Right ventricle myocardium inferior (tissue), 1 donor: ENCODE measurements at regions not wholly inside any gene's neighbourhood (a gene's known extent, or its start where the extent isn't known, plus 50 kb on each side); places are given as distances from the start of the nearest gene placed in this dataset.

Source experiments
- ATAC-seq: fragments of 200-7000 bp; cut with Tn5 transposase; one replicate; pipeline ENCODE4 v1.9.1; 2020; ENCODE audit warnings: mild to moderate bottlenecking, moderate library complexity
- DNase-seq: peaks from one replicate; pipeline ENCODE4 v3.0.0; 2021; ENCODE audit errors: missing footprints
- intact Hi-C: fragments of 100-400 bp; cut with DNase I; formaldehyde crosslinking; loops from one replicate; pipeline ENCODE4 v1.11.0; 2022
- donor health status: DM: no; HTN: yes; CAD: no; lungs with severe emphysema.

- ATAC-seq (no peak), DNase-seq (no peak)
- intact Hi-C loops: no loop called here
Observed at GRCh38 chr10:118537623-118538022, 57.8 kb downstream of the PRLHR start.

- ATAC-seq: no peak
- DNase-seq: no peak
- intact Hi-C loops: no loop called here
Observed at GRCh38 chr10:118534136-118534535, 61.3 kb downstream of the PRLHR start.

GRCh38 chr10:118531105-118531852, 64.2 kb downstream of the PRLHR start:
- intact Hi-C loops: no loop called here
- DNase-seq: no peak
- ATAC-seq: peak; percentile 67

GRCh38 chr10:118528426-118528825, 67.0 kb downstream of the PRLHR start:
- intact Hi-C loops: no loop called here
- no peak for ATAC-seq
- DNase-seq: no peak

- DNase-seq: no peak
- no peak for ATAC-seq
- intact Hi-C loops: no loop called here
Observed at GRCh38 chr10:118523775-118524174, 71.7 kb downstream of the PRLHR start.

- intact Hi-C loops: no loop called here
- DNase-seq (no peak), ATAC-seq (no peak)
Observed at GRCh38 chr10:118522791-118523498, 72.5 kb downstream of the PRLHR start.

GRCh38 chr10:118521415-118522117, 73.9 kb downstream of the PRLHR start:
- DNase-seq: no peak

GRCh38 chr10:118520116-118520742, 75.2 kb downstream of the PRLHR start:
- intact Hi-C loops: no loop called here
- ATAC-seq (no peak), DNase-seq (no peak)

More at GRCh38 chr10:118521415-118522117, 73.9 kb downstream of the PRLHR start:
- ATAC-seq: no peak
- intact Hi-C loops: no loop called here

GRCh38 chr10:118518095-118518494, 77.4 kb downstream of the PRLHR start:
- intact Hi-C loops: no loop called here
- ATAC-seq (no peak), DNase-seq (no peak)

GRCh38 chr10:118516716-118517115, 78.7 kb downstream of the PRLHR start:
- DNase-seq (no peak), ATAC-seq (no peak)
- intact Hi-C loops: no loop called here

GRCh38 chr10:118513174-118513573, 82.3 kb downstream of the PRLHR start:
- DNase-seq: no peak
- ATAC-seq: no peak
- intact Hi-C loops: no loop called here

- DNase-seq (no peak), ATAC-seq (no peak)
- intact Hi-C loops: no loop called here
Observed at GRCh38 chr10:118511711-118512110, 83.7 kb downstream of the PRLHR start.

GRCh38 chr10:118508863-118509262, 86.6 kb downstream of the PRLHR start:
- intact Hi-C loops: no loop called here
- DNase-seq (no peak), ATAC-seq (no peak)

GRCh38 chr10:118508355-118508754, 87.1 kb downstream of the PRLHR start:
- ATAC-seq (no peak), DNase-seq (no peak)
- intact Hi-C loops: no loop called here

- DNase-seq: no peak
- intact Hi-C loops: no loop called here
- ATAC-seq: no peak
Observed at GRCh38 chr10:118506671-118507590, 88.5 kb downstream of the PRLHR start.

- intact Hi-C loops: no loop called here
- DNase-seq (no peak), ATAC-seq (no peak)
Observed at GRCh38 chr10:118505363-118505762, 90.1 kb downstream of the PRLHR start.

- ATAC-seq (no peak), DNase-seq (no peak)
- intact Hi-C loops: no loop called here
Observed at GRCh38 chr10:118504467-118505205, 90.8 kb downstream of the PRLHR start.

GRCh38 chr10:118504044-118504443, 91.4 kb downstream of the PRLHR start:
- intact Hi-C loops: no loop called here
- DNase-seq: no peak
- ATAC-seq: no peak
